Tibial nerve (tissue), 4 donors: ENCODE measurements at regions not wholly inside any gene's neighbourhood (a gene's known extent, or its start where the extent isn't known, plus 50 kb on each side); places are given as distances from the start of the nearest gene placed in this dataset.

Experiments
- CTCF ChIP-seq, 5 experiments: fragments of 200-600 bp in 3 of 5; fragments of 450-650 bp in 2 of 5; sonication (generic) in 3 of 5; IDR thresholded peaks; one replicate each; pipeline ENCODE4 v1.5.1; 2016 to 2019; ENCODE audit warnings: antibody characterized with exemption in 5 of 5, mild to moderate bottlenecking in 3 of 5, moderate library complexity in 2 of 5
- EP300 ChIP-seq, 2 donors: sonication (generic); formaldehyde crosslinking; IDR thresholded peaks; one replicate each; pipeline ENCODE4 v1.6.1; 2017; ENCODE audit warnings: antibody characterized with exemption in 2 of 2, mild to moderate bottlenecking in 1 of 2
- POLR2A ChIP-seq, 2 donors: fragments of 450-650 bp; IDR thresholded peaks; one replicate each; pipeline ENCODE4 v1.6.1; 2017; ENCODE audit warnings: antibody characterized with exemption in 2 of 2, mild to moderate bottlenecking in 2 of 2, moderate library complexity in 2 of 2

GRCh38 chr3:23665741-23666140 lies 140.0 kb upstream of the UBE2E1 start:
- TF ChIP-seq POLR2A (IDR thresholded peaks at IDR 0.05) (no peak), CTCF (IDR thresholded peaks at IDR 0.05) (no peak), EP300 (IDR thresholded peaks at IDR 0.05) (no peak)
